GM23248 (cell line): ENCODE measurements at regions not wholly inside any gene's neighbourhood (a gene's known extent, or its start where the extent isn't known, plus 50 kb on each side); places are given as distances from the start of the nearest gene placed in this dataset.

ENCODE experiments used
- DNase-seq: peaks from one replicate; pipeline ENCODE4 v3.0.0-alpha.2; 2015
- H2AFZ ChIP-seq: fragments of 200-600 bp; sonication (generic); 2 replicates; pipeline ENCODE4 v1.6.1; 2016; ENCODE audit warnings: antibody characterized with exemption
- H3F3A ChIP-seq: fragments of 200-600 bp; sonication (generic); 2 replicates; pipeline ENCODE4 v1.6.1; 2016; ENCODE audit warnings: mild to moderate bottlenecking, antibody characterized with exemption, mixed run types; ENCODE audit not compliant: insufficient read depth
- H3K27ac ChIP-seq: fragments of 200-600 bp; sonication (generic); 2 replicates; pipeline ENCODE4 v1.5.1; 2016; ENCODE audit warnings: mild to moderate bottlenecking
- H3K27me3 ChIP-seq: fragments of 200-600 bp; sonication (generic); replicated peaks from 2 replicates; pipeline ENCODE4 v1.6.1; 2016; ENCODE audit warnings: mild to moderate bottlenecking; ENCODE audit not compliant: insufficient read depth
- H3K36me3 ChIP-seq: fragments of 200-600 bp; sonication (generic); 2 replicates; pipeline ENCODE4 v1.6.1; 2016; ENCODE audit warnings: low read depth, mild to moderate bottlenecking
- H3K4me1 ChIP-seq: fragments of 200-600 bp; sonication (generic); 2 replicates; pipeline ENCODE4 v1.6.1; 2016; ENCODE audit warnings: mild to moderate bottlenecking; ENCODE audit not compliant: insufficient read depth
- H3K4me2 ChIP-seq: fragments of 200-600 bp; sonication (generic); one replicate; pipeline ENCODE4 v1.6.1; 2016; ENCODE audit warnings: mild to moderate bottlenecking; ENCODE audit not compliant: unreplicated experiment
- H3K4me3 ChIP-seq: fragments of 200-600 bp; sonication (generic); 2 replicates; pipeline ENCODE4 v1.5.1; 2016; ENCODE audit warnings: mild to moderate bottlenecking
- H3K79me2 ChIP-seq: fragments of 200-600 bp; sonication (generic); 2 replicates; pipeline ENCODE4 v1.6.1; 2016; ENCODE audit warnings: mild to moderate bottlenecking; ENCODE audit not compliant: insufficient read depth
- H3K9ac ChIP-seq: fragments of 200-600 bp; sonication (generic); 2 replicates; pipeline ENCODE4 v1.6.1; 2016; ENCODE audit warnings: mild to moderate bottlenecking
- H3K9me2 ChIP-seq: fragments of 200-600 bp; sonication (generic); 2 replicates; pipeline ENCODE4 v1.6.1; 2016; ENCODE audit warnings: mixed run types, mild to moderate bottlenecking, moderate library complexity; ENCODE audit not compliant: insufficient read depth
- H3K9me3 ChIP-seq: fragments of 200-600 bp; sonication (generic); one replicate; pipeline ENCODE4 v1.6.1; 2017; ENCODE audit warnings: low read depth
- H4K20me1 ChIP-seq: fragments of 200-600 bp; sonication (generic); 2 replicates; pipeline ENCODE4 v1.6.0; 2016; ENCODE audit not compliant: insufficient read depth
- EZH2 ChIP-seq: fragments of 200-600 bp; sonication (generic); IDR thresholded peaks from 2 replicates; pipeline ENCODE4 v1.6.1; 2018; ENCODE audit warnings: antibody characterized with exemption, mild to moderate bottlenecking; ENCODE audit not compliant: insufficient read depth, poor library complexity, severe bottlenecking
- EZH2phosphoT487 ChIP-seq: fragments of 200-600 bp; sonication (generic); IDR thresholded peaks from 2 replicates; pipeline ENCODE4 v1.6.1; 2018; ENCODE audit warnings: antibody characterized with exemption, moderate library complexity, mild to moderate bottlenecking, low read depth; ENCODE audit not compliant: insufficient read depth
- WGBS, 2 experiments: methylation state at CpG; one replicate each; pipeline ENCODE4 v1.1.6; 2015 to 2017; ENCODE audit warnings: low lambda C conversion rate in 2 of 2, low coverage in 1 of 2; ENCODE audit errors: missing lambda C conversion rate in 2 of 2; 5-methylcytosine and 5-hydroxymethylcytosine counted together
- in situ Hi-C: fragments of 300-500 bp; cut with MboI; formaldehyde crosslinking; loops from 2 replicates; pipeline ENCODE4 v1.15.0; 2020

DNA sequence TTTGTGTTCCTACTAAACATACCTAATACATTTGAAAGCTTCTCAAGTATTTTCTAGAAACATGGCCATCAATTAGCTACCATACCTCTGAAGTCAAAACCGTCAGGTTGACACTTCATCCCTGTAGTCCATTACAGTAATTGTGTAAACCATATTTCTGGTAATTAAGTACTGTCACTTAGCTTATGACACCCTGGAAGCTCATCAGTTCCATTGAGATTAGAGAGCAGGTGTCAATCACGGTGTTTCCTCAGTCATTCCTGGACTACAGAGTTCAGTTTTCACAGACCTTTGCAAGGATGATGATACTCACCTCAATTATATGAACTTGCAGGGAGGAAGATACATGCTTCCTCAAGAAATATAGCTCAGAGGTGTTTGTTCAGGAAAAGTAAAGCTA lies 552.0 kb downstream of the SI start:
- in situ Hi-C loops = no loop called here
- DNase-seq = no peak
- Histone ChIP-seq H3K9me2 (no peaks in the 10 kb centered on the region), H3F3A (no peaks in the 10 kb centered on the region), H3K9me3 (no peaks in the 10 kb centered on the region), H2AFZ (no peak overlapping the region), H3K4me2 (no peak overlapping the region), H3K4me1 (no peaks in the 10 kb centered on the region), H3K27me3 (no peaks in the 10 kb centered on the region), H3K27ac (no peak overlapping the region), H3K4me3 (no peak overlapping the region), H3K36me3 (no peaks in the 10 kb centered on the region), H4K20me1 (no peaks in the 10 kb centered on the region; the same call in 1 of the 2 replicates), H3K9ac (no peak overlapping the region), H3K79me2 (no peaks in the 10 kb centered on the region)
- no peak for TF ChIP-seq EZH2phosphoT487
- no peak for TF ChIP-seq EZH2
- WGBS, 2 experiments = 49 to 59% methylated on average over 2 of the region's 2 CpGs

DNA sequence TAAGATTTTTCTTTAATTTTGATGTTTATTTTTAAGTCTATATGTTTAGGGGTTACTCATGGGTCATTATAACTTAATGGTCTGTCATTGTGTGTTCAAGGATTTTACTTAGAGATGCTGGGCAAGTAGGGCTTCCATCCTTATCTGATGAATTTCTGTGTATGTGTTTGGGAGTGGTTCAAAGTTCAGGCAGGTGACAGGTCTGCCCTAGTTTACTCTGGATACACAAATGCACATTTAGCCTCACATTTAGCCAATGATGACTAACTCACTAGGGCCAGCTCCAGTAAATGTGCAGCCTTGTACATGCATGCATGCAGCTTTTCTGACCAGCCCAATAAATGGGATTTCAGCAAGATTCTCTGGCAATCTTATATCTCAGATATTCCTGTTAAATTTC lies 554.1 kb downstream of the SI start:
- H4K20me1 ChIP-seq = no peaks in the 10 kb centered on the region; the same call in 1 of the 2 replicates
- no peaks in the 10 kb centered on the region for H3K9me2 ChIP-seq
- no peaks in the 10 kb centered on the region for H3K79me2 ChIP-seq
- no peak overlapping the region for H3K4me3 ChIP-seq
- H3K36me3 ChIP-seq = no peaks in the 10 kb centered on the region
- TF ChIP-seq EZH2 = no peak
- TF ChIP-seq EZH2phosphoT487 = no peak
- DNase-seq = no peak
- no peaks in the 10 kb centered on the region for H3K4me1 ChIP-seq
- no peak overlapping the region for H2AFZ ChIP-seq
- H3K27ac ChIP-seq = no peak overlapping the region
- in situ Hi-C loops = no loop called here
- H3K4me2 ChIP-seq = no peak overlapping the region
- no peaks in the 10 kb centered on the region for H3K9me3 ChIP-seq
- no peaks in the 10 kb centered on the region for H3K27me3 ChIP-seq
- no peak overlapping the region for H3K9ac ChIP-seq
- no peaks in the 10 kb centered on the region for H3F3A ChIP-seq

DNA sequence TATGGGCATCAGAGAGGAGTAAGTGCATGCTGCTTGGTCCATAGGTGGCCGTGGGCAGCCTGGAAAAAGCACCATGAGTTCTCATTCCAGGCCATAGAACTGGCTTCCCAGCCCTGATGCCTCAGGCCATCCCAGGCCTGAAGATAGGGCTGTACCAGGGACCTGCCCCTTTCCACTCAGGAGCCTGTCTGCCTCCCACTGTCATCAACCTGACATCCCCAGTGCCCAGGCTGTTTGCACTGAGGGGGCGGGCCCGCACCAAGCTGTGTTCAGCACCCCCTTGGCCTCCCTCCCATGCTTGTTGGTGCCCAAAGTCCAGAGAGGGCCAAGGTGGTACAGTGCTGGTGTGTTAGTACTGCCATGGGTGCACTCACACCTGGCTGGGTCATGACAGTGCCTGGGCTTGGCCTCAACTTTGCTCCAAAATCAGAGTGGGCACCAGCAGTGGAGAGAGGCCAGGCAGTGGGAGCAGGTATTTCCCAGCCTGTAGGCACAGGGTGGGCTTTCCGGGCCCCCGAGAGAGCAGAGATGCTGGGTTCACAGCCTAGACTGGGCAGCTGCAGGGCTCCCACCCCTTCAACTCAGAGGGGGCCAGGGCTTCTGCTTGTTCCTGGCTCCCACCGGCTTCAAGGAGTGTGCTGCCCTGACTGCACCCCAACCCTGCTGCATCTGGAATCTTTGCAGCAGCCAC lies 556.1 kb downstream of the SI start:
- Histone ChIP-seq H3K79me2 (no peaks in the 10 kb centered on the region), H3K9me2 (no peaks in the 10 kb centered on the region), H3K27ac (no peak overlapping the region), H3K9ac (no peak overlapping the region), H4K20me1 (no peaks in the 10 kb centered on the region; the same call in 1 of the 2 replicates), H3K9me3 (no peaks in the 10 kb centered on the region), H3K27me3 (no peaks in the 10 kb centered on the region), H3K4me2 (no peak overlapping the region), H3K4me3 (no peak overlapping the region), H3K36me3 (no peaks in the 10 kb centered on the region), H3F3A (no peaks in the 10 kb centered on the region), H2AFZ (no peak overlapping the region), H3K4me1 (no peaks in the 10 kb centered on the region)
- DNase-seq = no peak
- WGBS, 2 experiments = 57% methylated on average over 6 of the region's 6 CpGs
- in situ Hi-C loops = no loop called here
- TF ChIP-seq EZH2phosphoT487 (no peak), EZH2 (no peak)

DNA sequence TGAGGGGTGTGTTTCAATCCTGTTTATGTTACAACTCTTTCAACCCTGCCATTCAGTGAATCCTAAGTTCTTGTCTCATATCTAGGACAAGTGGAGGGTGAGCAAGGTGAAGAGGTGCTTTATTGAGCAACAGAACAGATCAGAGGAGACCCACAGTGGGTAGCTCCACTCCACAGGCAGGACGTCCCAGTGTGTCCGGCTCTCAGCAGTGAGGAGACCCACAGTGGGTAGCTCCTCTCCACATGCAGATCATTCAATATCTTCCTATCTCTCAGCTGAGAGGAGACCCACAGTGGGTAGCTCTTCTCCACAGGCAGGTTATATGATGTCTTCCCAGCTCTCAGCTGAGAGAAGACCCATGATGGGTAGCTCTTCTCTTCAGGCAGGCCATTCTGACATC lies 556.7 kb downstream of the SI start:
- Histone ChIP-seq H3K36me3 (no peaks in the 10 kb centered on the region), H3K9ac (no peak overlapping the region), H3K9me3 (no peaks in the 10 kb centered on the region), H3F3A (no peaks in the 10 kb centered on the region), H3K4me2 (no peak overlapping the region), H3K27me3 (no peaks in the 10 kb centered on the region), H3K9me2 (no peaks in the 10 kb centered on the region), H3K4me3 (no peak overlapping the region), H3K27ac (no peak overlapping the region), H2AFZ (no peak overlapping the region), H4K20me1 (no peaks in the 10 kb centered on the region; the same call in 1 of the 2 replicates), H3K4me1 (no peaks in the 10 kb centered on the region), H3K79me2 (no peaks in the 10 kb centered on the region)
- 63 to 72% methylated on average over 2 of the region's 2 CpGs for WGBS, 2 experiments
- no peak for TF ChIP-seq EZH2
- TF ChIP-seq EZH2phosphoT487 = no peak
- in situ Hi-C loops = no loop called here
- DNase-seq = no peak

DNA sequence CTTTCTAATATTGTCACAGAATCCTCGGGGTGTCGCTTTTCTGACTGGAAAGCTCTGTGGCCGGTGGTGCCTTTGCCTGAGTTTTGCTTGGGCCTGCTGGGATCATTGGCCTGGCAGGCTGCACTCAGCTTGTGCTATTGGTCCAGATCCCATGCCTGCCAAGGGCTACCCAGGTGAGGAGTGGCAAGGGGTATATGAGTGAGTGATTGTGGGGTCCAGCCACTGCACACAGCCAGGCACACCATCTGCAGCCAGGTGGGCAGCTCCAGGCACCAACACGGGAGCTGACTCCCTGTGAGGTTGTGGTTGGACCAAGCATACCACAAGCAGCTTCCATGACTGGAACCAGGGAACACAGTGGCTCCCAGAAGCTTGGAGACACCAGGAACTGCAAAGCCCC lies 557.2 kb downstream of the SI start:
- Histone ChIP-seq H4K20me1 (no peaks in the 10 kb centered on the region; the same call in 1 of the 2 replicates), H2AFZ (no peak overlapping the region), H3K4me3 (no peak overlapping the region), H3K9ac (no peak overlapping the region), H3K4me1 (no peaks in the 10 kb centered on the region), H3F3A (no peaks in the 10 kb centered on the region), H3K79me2 (no peaks in the 10 kb centered on the region), H3K9me3 (no peaks in the 10 kb centered on the region), H3K27ac (no peak overlapping the region), H3K36me3 (no peaks in the 10 kb centered on the region), H3K27me3 (no peaks in the 10 kb centered on the region), H3K9me2 (no peaks in the 10 kb centered on the region), H3K4me2 (no peak overlapping the region)
- 31 to 41% methylated on average over 4 of the region's 4 CpGs for WGBS, 2 experiments
- TF ChIP-seq EZH2 (no peak), EZH2phosphoT487 (no peak)
- in situ Hi-C loops = no loop called here
- no peak for DNase-seq
